Peyer's patch (tissue), 4 donors: ENCODE measurements at regions not wholly inside any gene's neighbourhood (a gene's known extent, or its start where the extent isn't known, plus 50 kb on each side); places are given as distances from the start of the nearest gene placed in this dataset.
"Not testable (repeated sequence)": the region's sequence is repeated elsewhere in the genome, so short reads cannot be mapped to it uniquely, and the experiment has no call there.

ENCODE experiments used
- DNase-seq, 3 donors: peaks; one replicate each; pipeline ENCODE4 v3.0.0-alpha.2; 2017 to 2019
- H3K27ac ChIP-seq, 4 donors: fragments of 200-600 bp; sonication (generic); one replicate each; pipeline ENCODE4 v1.5.1; 2016 to 2019
- H3K27me3 ChIP-seq, 2 donors: fragments of 200-600 bp; sonication (generic); one replicate each; pipeline ENCODE4 v1.5.1; 2019
- H3K36me3 ChIP-seq, 3 donors: fragments of 200-600 bp; sonication (generic); one replicate each; pipeline ENCODE4 v1.5.1; 2016 to 2019
- H3K4me1 ChIP-seq, 4 donors: fragments of 200-600 bp; sonication (generic); one replicate each; pipeline ENCODE4 v1.5.1; 2016 to 2019
- H3K4me3 ChIP-seq, 4 donors: fragments of 200-600 bp; sonication (generic); 1 replicate in 3 of 4; 2 replicates in 1 of 4; pipeline ENCODE4 v1.5.1; 2016 to 2019; ENCODE audit warnings: mild to moderate bottlenecking in 1 of 4
- H3K9me3 ChIP-seq, 4 donors: fragments of 200-600 bp; sonication (generic); one replicate each; pipeline ENCODE4 v1.5.1; 2016 to 2019; ENCODE audit warnings: mild to moderate bottlenecking in 1 of 4
- POLR2A ChIP-seq, 2 donors: fragments of 450-650 bp; IDR thresholded peaks; one replicate each; pipeline ENCODE4 v1.5.1; 2017; ENCODE audit warnings: antibody characterized with exemption in 2 of 2, mild to moderate bottlenecking in 2 of 2, moderate library complexity in 2 of 2
- TF ChIP-seq, protein P1 (sequence below), 6 experiments: fragments of 450-650 bp in 4 of 6; fragments of 200-600 bp in 2 of 6; sonication (generic) in 1 of 6; IDR thresholded peaks; one replicate each; pipeline ENCODE4 v1.5.1; 2017 to 2019; ENCODE audit warnings: antibody characterized with exemption in 6 of 6, mild to moderate bottlenecking in 3 of 6, moderate library complexity in 1 of 6

- Histone ChIP-seq H3K27me3 (no peaks in the 10 kb centered on the region), H3K27ac (no peak overlapping the region), H3K4me3 (no peak overlapping the region), H3K36me3 (no peaks in the 10 kb centered on the region), H3K9me3 (peaks cover 0 to 3% (median 0%) of the 10 kb centered on the region in 4 donors), H3K4me1 (no peaks in the 10 kb centered on the region)
- no peak for TF ChIP-seq POLR2A (IDR thresholded peaks at IDR 0.05)
- TF ChIP-seq, protein P1, sequence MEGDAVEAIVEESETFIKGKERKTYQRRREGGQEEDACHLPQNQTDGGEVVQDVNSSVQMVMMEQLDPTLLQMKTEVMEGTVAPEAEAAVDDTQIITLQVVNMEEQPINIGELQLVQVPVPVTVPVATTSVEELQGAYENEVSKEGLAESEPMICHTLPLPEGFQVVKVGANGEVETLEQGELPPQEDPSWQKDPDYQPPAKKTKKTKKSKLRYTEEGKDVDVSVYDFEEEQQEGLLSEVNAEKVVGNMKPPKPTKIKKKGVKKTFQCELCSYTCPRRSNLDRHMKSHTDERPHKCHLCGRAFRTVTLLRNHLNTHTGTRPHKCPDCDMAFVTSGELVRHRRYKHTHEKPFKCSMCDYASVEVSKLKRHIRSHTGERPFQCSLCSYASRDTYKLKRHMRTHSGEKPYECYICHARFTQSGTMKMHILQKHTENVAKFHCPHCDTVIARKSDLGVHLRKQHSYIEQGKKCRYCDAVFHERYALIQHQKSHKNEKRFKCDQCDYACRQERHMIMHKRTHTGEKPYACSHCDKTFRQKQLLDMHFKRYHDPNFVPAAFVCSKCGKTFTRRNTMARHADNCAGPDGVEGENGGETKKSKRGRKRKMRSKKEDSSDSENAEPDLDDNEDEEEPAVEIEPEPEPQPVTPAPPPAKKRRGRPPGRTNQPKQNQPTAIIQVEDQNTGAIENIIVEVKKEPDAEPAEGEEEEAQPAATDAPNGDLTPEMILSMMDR (IDR thresholded peaks at IDR 0.05), result no peak
- no peak for DNase-seq
These were observed 192.2 kb downstream of the TMEM167A start for GRCh38 chr5:82884821-82885471.

GRCh38 chr5:82882316-82882715, 194.9 kb downstream of the TMEM167A start:
- H3K36me3 ChIP-seq, result no peaks in the 10 kb centered on the region
- H3K27ac ChIP-seq, result no peak overlapping the region
- no peak overlapping the region for H3K4me3 ChIP-seq
- DNase-seq, result no peak
- H3K27me3 ChIP-seq, result no peaks in the 10 kb centered on the region
- H3K4me1 ChIP-seq, result no peaks in the 10 kb centered on the region
- H3K9me3 ChIP-seq, result peaks cover 0 to 4% (median 0%) of the 10 kb centered on the region in 4 donors
- no peak for TF ChIP-seq POLR2A (IDR thresholded peaks at IDR 0.05)
- TF ChIP-seq, protein P1 (IDR thresholded peaks at IDR 0.05), result no peak

GRCh38 chr5:82881571-82882174, 195.5 kb downstream of the TMEM167A start:
- TF ChIP-seq, protein P1 (IDR thresholded peaks at IDR 0.05), result no peak
- no peak for TF ChIP-seq POLR2A (IDR thresholded peaks at IDR 0.05)
- Histone ChIP-seq H3K36me3 (no peaks in the 10 kb centered on the region), H3K4me3 (no peak overlapping the region), H3K27ac (no peak overlapping the region), H3K4me1 (no peaks in the 10 kb centered on the region), H3K27me3 (no peaks in the 10 kb centered on the region), H3K9me3 (peaks cover 0 to 4% (median 0%) of the 10 kb centered on the region in 4 donors)
- no peak for DNase-seq

DNA sequence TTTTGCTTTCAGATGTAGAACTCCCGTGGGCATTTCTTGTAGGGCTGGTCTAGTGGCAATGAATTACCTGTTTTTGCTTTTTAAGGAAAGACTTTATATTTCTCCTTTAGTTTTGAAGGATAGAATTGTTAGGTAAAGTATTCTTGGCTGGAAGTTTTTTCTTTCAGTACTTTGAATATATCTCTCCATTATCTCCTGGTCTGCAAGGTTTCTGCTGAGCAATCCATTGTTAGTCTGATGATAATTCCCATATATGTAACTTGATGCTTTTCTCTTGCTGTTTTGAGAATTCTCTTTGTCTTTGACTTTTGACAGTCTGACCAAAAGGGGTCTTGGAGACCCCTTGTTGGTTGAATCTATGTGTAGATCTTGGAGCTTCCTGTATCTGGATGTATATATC, 198.1 kb downstream of the TMEM167A start:
- Histone ChIP-seq H3K36me3 (no peaks in the 10 kb centered on the region), H3K27me3 (no peaks in the 10 kb centered on the region), H3K4me3 (no peak overlapping the region), H3K4me1 (no peaks in the 10 kb centered on the region), H3K9me3 (peaks cover 0 to 4% (median 0%) of the 10 kb centered on the region in 4 donors), H3K27ac (no peak overlapping the region)
- TF ChIP-seq, protein P1 (IDR thresholded peaks at IDR 0.05), result no peak
- TF ChIP-seq POLR2A (IDR thresholded peaks at IDR 0.05), result no peak
- no peak for DNase-seq

DNA sequence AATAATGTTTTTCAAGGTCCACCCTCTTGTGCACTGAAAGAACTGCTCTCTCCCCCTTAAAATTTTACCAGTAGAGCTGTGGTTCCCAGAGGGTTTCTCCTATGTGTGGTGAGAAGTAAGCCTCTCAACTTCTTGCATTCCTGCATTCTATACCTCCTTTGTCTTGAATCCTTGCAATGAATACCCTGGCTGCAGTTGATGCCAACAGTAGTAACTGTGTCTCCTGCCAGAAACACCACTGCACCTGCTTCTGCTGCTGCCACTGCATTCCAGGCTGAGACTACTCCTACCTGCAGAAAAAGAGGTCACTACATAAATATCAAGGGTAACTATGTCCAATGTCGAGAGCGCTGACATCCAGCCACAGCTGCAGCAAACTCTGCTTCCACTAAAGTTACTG, 203.7 kb downstream of the TMEM167A start:
- no peaks in the 10 kb centered on the region for H3K4me1 ChIP-seq
- no peak for DNase-seq
- no peaks in the 10 kb centered on the region for H3K36me3 ChIP-seq
- no peaks in the 10 kb centered on the region for H3K9me3 ChIP-seq
- no peak overlapping the region for H3K4me3 ChIP-seq
- H3K27ac ChIP-seq, result no peak overlapping the region
- TF ChIP-seq POLR2A (IDR thresholded peaks at IDR 0.05), result no peak
- TF ChIP-seq, protein P1 (IDR thresholded peaks at IDR 0.05), result no peak
- no peaks in the 10 kb centered on the region for H3K27me3 ChIP-seq

DNA sequence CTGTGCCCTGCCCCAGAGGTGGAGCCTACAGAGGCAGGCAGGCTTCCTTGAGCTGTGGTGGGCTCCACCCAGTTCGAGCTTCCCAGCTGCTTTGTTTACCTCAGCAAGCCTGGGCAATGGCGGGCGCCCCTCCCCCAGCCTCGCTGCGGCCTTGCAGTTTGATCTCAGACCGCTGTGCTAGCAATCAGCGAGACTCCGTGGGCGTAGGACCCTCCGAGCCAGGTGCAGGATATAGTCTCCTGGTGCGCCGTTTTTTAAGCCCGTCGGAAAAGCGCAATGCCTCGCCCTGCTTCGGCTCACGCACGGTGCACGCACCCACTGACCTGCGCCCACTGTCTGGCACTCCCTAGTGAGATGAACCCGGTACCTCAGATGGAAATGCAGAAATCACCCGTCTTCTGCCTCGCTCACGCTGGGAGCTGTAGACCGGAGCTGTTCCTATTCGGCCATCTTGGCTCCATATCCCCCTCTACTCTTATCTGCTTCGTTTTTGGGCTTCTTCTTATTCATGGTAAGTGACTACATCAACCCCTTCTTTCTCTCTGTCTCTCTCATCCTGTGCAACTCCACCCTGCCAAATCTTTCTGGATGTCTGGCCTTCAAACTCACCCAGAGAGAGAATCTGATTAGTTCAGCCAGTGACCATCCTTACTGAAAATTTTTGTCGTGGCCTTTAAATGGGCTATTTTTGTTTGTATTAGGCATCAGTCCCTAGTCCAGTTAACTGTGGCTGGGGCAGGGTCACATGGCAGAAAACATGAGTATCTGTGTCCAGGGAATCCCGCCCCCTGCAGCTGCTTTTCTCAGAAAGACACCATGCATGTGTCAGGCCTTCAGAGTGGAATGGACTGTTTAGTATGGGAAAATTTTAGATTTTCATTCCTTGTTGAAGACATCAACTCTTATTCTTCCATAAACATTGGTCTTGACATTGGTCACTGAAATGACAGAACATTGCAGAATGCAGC, 204.6 kb downstream of the TMEM167A start:
- not testable (repeated sequence) for H3K4me3 ChIP-seq, H3K27ac ChIP-seq, H3K36me3 ChIP-seq, H3K9me3 ChIP-seq, H3K27me3 ChIP-seq, DNase-seq, H3K4me1 ChIP-seq
